ENCODE measurements at regions not wholly inside any gene's neighbourhood (a gene's known extent, or its start where the extent isn't known, plus 50 kb on each side); places are given as distances from the start of the nearest gene placed in this dataset.

DNA sequence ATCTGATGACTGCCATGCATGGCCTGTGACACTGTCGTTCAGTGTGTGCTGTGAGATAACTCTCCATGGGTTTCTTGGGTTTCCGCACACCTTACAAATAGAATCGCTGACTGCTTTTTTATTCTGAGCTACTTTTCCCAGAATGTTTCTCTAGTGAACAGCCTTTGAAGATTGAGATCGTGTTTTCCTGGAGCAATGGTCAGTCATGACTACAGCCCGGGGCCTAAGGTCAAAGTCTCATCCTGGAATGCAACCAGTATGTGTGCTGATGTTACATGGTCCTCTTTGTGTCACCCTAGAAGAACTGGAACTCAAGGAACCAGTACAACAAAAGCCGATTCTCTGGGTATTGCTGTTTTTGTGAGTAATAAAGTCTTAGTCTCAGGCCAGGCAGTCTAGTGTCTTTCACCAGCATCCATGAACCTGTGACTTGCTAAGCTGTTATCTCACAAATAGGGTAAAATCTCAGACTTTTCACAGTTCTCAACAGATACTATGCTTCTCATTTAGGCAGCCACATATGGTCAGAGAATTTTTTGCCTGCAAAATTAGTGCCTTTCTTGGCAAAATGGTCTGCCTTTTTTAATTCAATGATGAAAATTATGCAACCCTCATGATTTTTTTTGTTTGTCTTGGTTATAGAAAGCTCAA, 124.9 kb upstream of the PIEZO2 start (continued):
- 0 out of 2 replicates have a peak, but pooled peaks have one; percentile 28 for TF ChIP-seq ZKSCAN8 (CRISPR knock-in tag; IDR thresholded peaks at IDR 0.05; ENCODE audit: borderline replicate concordance)
- no peak for TF ChIP-seq FOSL1 (CRISPR knock-in tag; IDR thresholded peaks at IDR 0.05; ENCODE audit: borderline replicate concordance)
- peak; percentile 86 for TF ChIP-seq PAXIP1 (CRISPR knock-in tag; conservative IDR thresholded peaks at IDR 0.05)
- TF ChIP-seq EP300 (IDR thresholded peaks at IDR 0.05; ENCODE audit: low read depth in 2 of 2, low read length in 2 of 2), result peak in 1 of 2 experiments; percentile 80; a peak in 2 of 4 replicates
- peak; percentile 71; the same call in 1 of the 2 replicates for TF ChIP-seq EP300 (CRISPR knock-in tag; IDR thresholded peaks at IDR 0.05; ENCODE audit: borderline replicate concordance)
- TF ChIP-seq, protein P1, sequence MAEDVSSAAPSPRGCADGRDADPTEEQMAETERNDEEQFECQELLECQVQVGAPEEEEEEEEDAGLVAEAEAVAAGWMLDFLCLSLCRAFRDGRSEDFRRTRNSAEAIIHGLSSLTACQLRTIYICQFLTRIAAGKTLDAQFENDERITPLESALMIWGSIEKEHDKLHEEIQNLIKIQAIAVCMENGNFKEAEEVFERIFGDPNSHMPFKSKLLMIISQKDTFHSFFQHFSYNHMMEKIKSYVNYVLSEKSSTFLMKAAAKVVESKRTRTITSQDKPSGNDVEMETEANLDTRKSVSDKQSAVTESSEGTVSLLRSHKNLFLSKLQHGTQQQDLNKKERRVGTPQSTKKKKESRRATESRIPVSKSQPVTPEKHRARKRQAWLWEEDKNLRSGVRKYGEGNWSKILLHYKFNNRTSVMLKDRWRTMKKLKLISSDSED (CRISPR knock-in tag; IDR thresholded peaks at IDR 0.05), result no peak
- TF ChIP-seq SIN3B (IDR thresholded peaks at IDR 0.05; ENCODE audit: low read length), result no peak
- TF ChIP-seq ZNF556 (CRISPR knock-in tag; IDR thresholded peaks at IDR 0.05; ENCODE audit: borderline replicate concordance), result no peak
- TF ChIP-seq EEA1 (CRISPR knock-in tag; IDR thresholded peaks at IDR 0.05; ENCODE audit: borderline replicate concordance), result no peak
- 0 out of 2 replicates have a peak, but pooled peaks have one; percentile 34 for TF ChIP-seq ZNF670 (CRISPR knock-in tag; IDR thresholded peaks at IDR 0.05; ENCODE audit: borderline replicate concordance)
- no peak for TF ChIP-seq HNRNPLL (IDR thresholded peaks at IDR 0.05; ENCODE audit: low read depth, low read length, poor library complexity, severe bottlenecking)
- no peak for TF ChIP-seq NKX3-1 (CRISPR knock-in tag; IDR thresholded peaks at IDR 0.05)
- TF ChIP-seq ZNF350 (CRISPR knock-in tag; IDR thresholded peaks at IDR 0.05; ENCODE audit: borderline replicate concordance, low read depth), result no peak
- no peak for TF ChIP-seq ZNF451 (CRISPR knock-in tag; IDR thresholded peaks at IDR 0.05)
- 0 out of 2 replicates have a peak, but pooled peaks have one; percentile 52 for TF ChIP-seq ZNF317 (CRISPR knock-in tag; IDR thresholded peaks at IDR 0.05)
- TF ChIP-seq ZNF33B (CRISPR knock-in tag; IDR thresholded peaks at IDR 0.05), result no peak
- no peak for TF ChIP-seq NFYC (CRISPR knock-in tag; IDR thresholded peaks at IDR 0.05)
- peak; percentile 32; the same call in 1 of the 2 replicates for TF ChIP-seq ZMYM3 (CRISPR knock-in tag; IDR thresholded peaks at IDR 0.05)
- no peak for TF ChIP-seq ZFAT (CRISPR knock-in tag; conservative IDR thresholded peaks at IDR 0.05)
- TF ChIP-seq ZBTB42 (CRISPR knock-in tag; IDR thresholded peaks at IDR 0.05), result no peak
- TF ChIP-seq ZNF850 (CRISPR knock-in tag; conservative IDR thresholded peaks at IDR 0.05), result no peak
- no peak for TF ChIP-seq MTA1 (CRISPR knock-in tag; IDR thresholded peaks at IDR 0.05; ENCODE audit: borderline replicate concordance)
- 0 out of 2 replicates have a peak, but pooled peaks have one; percentile 20 for TF ChIP-seq MED1 (CRISPR knock-in tag; IDR thresholded peaks at IDR 0.05)
- TF ChIP-seq ZNF234 (CRISPR knock-in tag; conservative IDR thresholded peaks at IDR 0.05), result no peak
- TF ChIP-seq, protein P2, sequence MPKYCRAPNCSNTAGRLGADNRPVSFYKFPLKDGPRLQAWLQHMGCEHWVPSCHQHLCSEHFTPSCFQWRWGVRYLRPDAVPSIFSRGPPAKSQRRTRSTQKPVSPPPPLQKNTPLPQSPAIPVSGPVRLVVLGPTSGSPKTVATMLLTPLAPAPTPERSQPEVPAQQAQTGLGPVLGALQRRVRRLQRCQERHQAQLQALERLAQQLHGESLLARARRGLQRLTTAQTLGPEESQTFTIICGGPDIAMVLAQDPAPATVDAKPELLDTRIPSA (CRISPR knock-in tag; IDR thresholded peaks at IDR 0.05; ENCODE audit: borderline replicate concordance), result no peak
- TF ChIP-seq ZNF546 (CRISPR knock-in tag; conservative IDR thresholded peaks at IDR 0.05), result no peak
- no peak for TF ChIP-seq ZNF3 (CRISPR knock-in tag; IDR thresholded peaks at IDR 0.05)
